ENCODE measurements at regions not wholly inside any gene's neighbourhood (a gene's known extent, or its start where the extent isn't known, plus 50 kb on each side); places are given as distances from the start of the nearest gene placed in this dataset.

GRCh38 chr7:41910940-41911600 is 208.2 kb upstream of the INHBA start:
- DNase-seq (ENCODE audit: low read depth in 2 of 2) = no peak

- no peak for DNase-seq (ENCODE audit: low read depth in 2 of 2)
Measured at GRCh38 chr7:41907444-41907843, 204.6 kb upstream of the INHBA start.

- DNase-seq (ENCODE audit: low read depth in 2 of 2) = no peak
Measured at GRCh38 chr7:41900532-41900931, 197.6 kb upstream of the INHBA start.

- DNase-seq (ENCODE audit: low read depth in 2 of 2) = no peak
Measured at GRCh38 chr7:41899823-41900433, 197.0 kb upstream of the INHBA start.

- DNase-seq (ENCODE audit: low read depth in 2 of 2) = no peak
Measured at GRCh38 chr7:41893656-41894055, 190.8 kb upstream of the INHBA start.

GRCh38 chr7:41892356-41893100 is 189.6 kb upstream of the INHBA start:
- DNase-seq (ENCODE audit: low read depth in 2 of 2) = no peak

- no peak for DNase-seq (ENCODE audit: low read depth in 2 of 2)
Measured at GRCh38 chr7:41891950-41892349, 189.1 kb upstream of the INHBA start.

- DNase-seq (ENCODE audit: low read depth in 2 of 2) = no peak
Measured at GRCh38 chr7:41890631-41891274, 187.9 kb upstream of the INHBA start.

GRCh38 chr7:41889472-41889871 is 186.6 kb upstream of the INHBA start:
- no peak for DNase-seq (ENCODE audit: low read depth in 2 of 2)

GRCh38 chr7:41889040-41889439 is 186.2 kb upstream of the INHBA start:
- DNase-seq (ENCODE audit: low read depth in 2 of 2) = no peak

- no peak for DNase-seq (ENCODE audit: low read depth in 2 of 2)
Measured at GRCh38 chr7:41887416-41887815, 184.5 kb upstream of the INHBA start.

- DNase-seq (ENCODE audit: low read depth in 2 of 2) = no peak
Measured at GRCh38 chr7:41886901-41887311, 184.0 kb upstream of the INHBA start.

- DNase-seq (ENCODE audit: low read depth in 2 of 2) = no peak
Measured at GRCh38 chr7:41886262-41886900, 183.5 kb upstream of the INHBA start.

GRCh38 chr7:41885748-41886147 is 182.9 kb upstream of the INHBA start:
- DNase-seq (ENCODE audit: low read depth in 2 of 2) = no peak

GRCh38 chr7:41885078-41885477 is 182.2 kb upstream of the INHBA start:
- DNase-seq (ENCODE audit: low read depth in 2 of 2) = no peak

GRCh38 chr7:41882745-41883420 is 180.0 kb upstream of the INHBA start:
- no peak for DNase-seq (ENCODE audit: low read depth in 2 of 2)

- no peak for DNase-seq (ENCODE audit: low read depth in 2 of 2)
Measured at GRCh38 chr7:41882256-41882655, 179.4 kb upstream of the INHBA start.

- DNase-seq (ENCODE audit: low read depth in 2 of 2) = peak; percentile 34 to 45
Measured at GRCh38 chr7:41881331-41882130, 178.6 kb upstream of the INHBA start.

- DNase-seq (ENCODE audit: low read depth in 2 of 2) = no peak
Measured at GRCh38 chr7:41880107-41880506, 177.2 kb upstream of the INHBA start.

- no peak for DNase-seq (ENCODE audit: low read depth in 2 of 2)
Measured at GRCh38 chr7:41879403-41879802, 176.5 kb upstream of the INHBA start.

All from stimulated activated CD8-positive, alpha-beta memory T cell treated with anti-CD3 and anti-CD28 coated beads, Interleukin-7, amount 100 ng/mL, for 1 hour (primary cell).